ENCODE measurements at regions not wholly inside any gene's neighbourhood (a gene's known extent, or its start where the extent isn't known, plus 50 kb on each side); places are given as distances from the start of the nearest gene placed in this dataset.

- no peak overlapping the region for H3K4me3 ChIP-seq (ENCODE audit: control insufficient read depth in 2 of 3, extremely low read depth in 1 of 3, insufficient read depth in 2 of 3, low read depth in 1 of 3, low read length in 3 of 3)
- H3K27ac ChIP-seq (ENCODE audit: control insufficient read depth, insufficient read depth, low read length) = no peak overlapping the region
- no peak for TF ChIP-seq CTCF (optimal IDR thresholded peaks at IDR 0.05 in 1 of 3, IDR thresholded peaks at IDR 0.05 in 1 of 3, conservative IDR thresholded peaks at IDR 0.05 in 1 of 3; ENCODE audit: extremely low read depth in 1 of 3, insufficient read depth in 2 of 3, low read length in 3 of 3)
- TF ChIP-seq EZH2 (IDR thresholded peaks at IDR 0.05; ENCODE audit: low read length) = no peak
- H3K4me2 ChIP-seq (ENCODE audit: control insufficient read depth, extremely low read depth, insufficient read depth, low read depth, low read length) = no peak overlapping the region
- no peaks in the 10 kb centered on the region for H4K20me1 ChIP-seq (ENCODE audit: control insufficient read depth, extremely low read depth, insufficient read depth, low read length)
- dilution Hi-C loops (cut with MboI; ENCODE audit: extremely low pct_ligation_motif_present, low sequenced_read_pairs) = no loop called here
- no peaks in the 10 kb centered on the region for H3K9me3 ChIP-seq (ENCODE audit: control insufficient read depth, low read depth, low read length)
- H3K27me3 ChIP-seq (ENCODE audit: control insufficient read depth, extremely low read depth, insufficient read depth, low read length) = no peaks in the 10 kb centered on the region
- no peaks in the 10 kb centered on the region for H3K4me1 ChIP-seq (ENCODE audit: control insufficient read depth, extremely low read depth, insufficient read depth, low read length)
- no peaks in the 10 kb centered on the region for H3K9me1 ChIP-seq (ENCODE audit: control insufficient read depth, extremely low read depth, insufficient read depth, low read length)
- FAIRE-seq (no peak), DNase-seq (ENCODE audit: low read depth, low spot score) (no peak)
- no peak overlapping the region for H2AFZ ChIP-seq (ENCODE audit: control insufficient read depth, low read length)
- no peaks in the 10 kb centered on the region for H3K36me3 ChIP-seq (ENCODE audit: control insufficient read depth in 2 of 2, extremely low read depth in 1 of 2, insufficient read depth in 2 of 2, low read length in 2 of 2)
- no peak overlapping the region for H3K9ac ChIP-seq (ENCODE audit: control insufficient read depth, extremely low read depth, insufficient read depth, low read length)
- no peaks in the 10 kb centered on the region for H3K79me2 ChIP-seq (ENCODE audit: control insufficient read depth, insufficient read depth, low read length)
Observed at GRCh38 chr3:168271932-168272331, 176.2 kb upstream of the GOLIM4 start.

- Histone ChIP-seq H3K4me3 (ENCODE audit: control insufficient read depth in 2 of 3, extremely low read depth in 1 of 3, insufficient read depth in 2 of 3, low read depth in 1 of 3, low read length in 3 of 3) (no peak overlapping the region), H3K9me1 (ENCODE audit: control insufficient read depth, extremely low read depth, insufficient read depth, low read length) (no peaks in the 10 kb centered on the region), H3K9me3 (ENCODE audit: control insufficient read depth, low read depth, low read length) (no peaks in the 10 kb centered on the region), H3K4me1 (ENCODE audit: control insufficient read depth, extremely low read depth, insufficient read depth, low read length) (no peaks in the 10 kb centered on the region), H3K27ac (ENCODE audit: control insufficient read depth, insufficient read depth, low read length) (no peak overlapping the region), H3K9ac (ENCODE audit: control insufficient read depth, extremely low read depth, insufficient read depth, low read length) (no peak overlapping the region), H4K20me1 (ENCODE audit: control insufficient read depth, extremely low read depth, insufficient read depth, low read length) (no peaks in the 10 kb centered on the region), H3K4me2 (ENCODE audit: control insufficient read depth, extremely low read depth, insufficient read depth, low read depth, low read length) (no peak overlapping the region), H3K27me3 (ENCODE audit: control insufficient read depth, extremely low read depth, insufficient read depth, low read length) (no peaks in the 10 kb centered on the region), H3K79me2 (ENCODE audit: control insufficient read depth, insufficient read depth, low read length) (no peaks in the 10 kb centered on the region), H2AFZ (ENCODE audit: control insufficient read depth, low read length) (no peak overlapping the region), H3K36me3 (ENCODE audit: control insufficient read depth in 2 of 2, extremely low read depth in 1 of 2, insufficient read depth in 2 of 2, low read length in 2 of 2) (no peaks in the 10 kb centered on the region)
- no peak for TF ChIP-seq CTCF (optimal IDR thresholded peaks at IDR 0.05 in 1 of 3, IDR thresholded peaks at IDR 0.05 in 1 of 3, conservative IDR thresholded peaks at IDR 0.05 in 1 of 3; ENCODE audit: extremely low read depth in 1 of 3, insufficient read depth in 2 of 3, low read length in 3 of 3)
- TF ChIP-seq EZH2 (IDR thresholded peaks at IDR 0.05; ENCODE audit: low read length) = no peak
- dilution Hi-C loops (cut with MboI; ENCODE audit: extremely low pct_ligation_motif_present, low sequenced_read_pairs) = no loop called here
- FAIRE-seq = no peak
- DNase-seq (ENCODE audit: low read depth, low spot score) = no peak
Observed at GRCh38 chr3:168269001-168269400, 173.3 kb upstream of the GOLIM4 start.

Data from keratinocyte (primary cell).